ENCODE measurements at regions not wholly inside any gene's neighbourhood (a gene's known extent, or its start where the extent isn't known, plus 50 kb on each side); places are given as distances from the start of the nearest gene placed in this dataset.

DNA sequence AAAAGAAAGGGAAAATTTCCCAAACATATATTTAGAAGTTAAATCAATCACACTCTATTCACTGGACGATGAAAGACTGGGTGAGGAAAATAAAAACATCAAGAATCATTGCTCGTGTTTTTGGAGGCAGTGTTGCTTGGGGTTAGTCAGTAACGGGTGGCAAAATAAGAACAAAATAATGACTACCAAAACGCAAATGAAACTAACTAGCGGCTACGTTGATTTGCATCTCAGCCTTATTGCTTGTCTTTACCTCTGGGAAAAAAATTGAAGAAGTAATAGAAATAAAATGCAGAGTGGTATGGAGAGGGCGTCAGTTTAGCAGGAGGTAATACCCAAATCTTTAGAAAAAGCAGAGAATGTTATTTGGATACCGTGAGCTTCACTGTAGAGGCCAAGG is 86.4 kb upstream of the SORBS2 start:
- TF ChIP-seq, protein P1, sequence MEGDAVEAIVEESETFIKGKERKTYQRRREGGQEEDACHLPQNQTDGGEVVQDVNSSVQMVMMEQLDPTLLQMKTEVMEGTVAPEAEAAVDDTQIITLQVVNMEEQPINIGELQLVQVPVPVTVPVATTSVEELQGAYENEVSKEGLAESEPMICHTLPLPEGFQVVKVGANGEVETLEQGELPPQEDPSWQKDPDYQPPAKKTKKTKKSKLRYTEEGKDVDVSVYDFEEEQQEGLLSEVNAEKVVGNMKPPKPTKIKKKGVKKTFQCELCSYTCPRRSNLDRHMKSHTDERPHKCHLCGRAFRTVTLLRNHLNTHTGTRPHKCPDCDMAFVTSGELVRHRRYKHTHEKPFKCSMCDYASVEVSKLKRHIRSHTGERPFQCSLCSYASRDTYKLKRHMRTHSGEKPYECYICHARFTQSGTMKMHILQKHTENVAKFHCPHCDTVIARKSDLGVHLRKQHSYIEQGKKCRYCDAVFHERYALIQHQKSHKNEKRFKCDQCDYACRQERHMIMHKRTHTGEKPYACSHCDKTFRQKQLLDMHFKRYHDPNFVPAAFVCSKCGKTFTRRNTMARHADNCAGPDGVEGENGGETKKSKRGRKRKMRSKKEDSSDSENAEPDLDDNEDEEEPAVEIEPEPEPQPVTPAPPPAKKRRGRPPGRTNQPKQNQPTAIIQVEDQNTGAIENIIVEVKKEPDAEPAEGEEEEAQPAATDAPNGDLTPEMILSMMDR (IDR thresholded peaks at IDR 0.05; ENCODE audit: extremely low read depth in 1 of 2, insufficient read depth in 1 of 2, low read depth in 1 of 2, low read length in 2 of 2): no peak
- TF ChIP-seq POLR2A (IDR thresholded peaks at IDR 0.05; ENCODE audit: low read depth, low read length): no peak
- no peak for TF ChIP-seq JUN (IDR thresholded peaks at IDR 0.05; ENCODE audit: borderline replicate concordance, insufficient read depth, insufficient read length, low read depth)
